Fibroblast of lung (primary cell): ENCODE measurements at regions not wholly inside any gene's neighbourhood (a gene's known extent, or its start where the extent isn't known, plus 50 kb on each side); places are given as distances from the start of the nearest gene placed in this dataset.

ENCODE experiments used
- DNase-seq, 2 donors: peaks; one replicate each; pipeline versions ENCODE4 v3.0.0 to v3.0.0-alpha.2; 2010; ENCODE audit warnings: low read depth in 2 of 2
- H2AFZ ChIP-seq: 2 replicates; pipeline ENCODE4 v1.5.1; 2012; ENCODE audit warnings: low read length, control low read depth, inconsistent platforms
- H3K27ac ChIP-seq: 2 replicates; pipeline ENCODE4 v1.5.1; 2011; ENCODE audit warnings: low read length, control low read depth; ENCODE audit not compliant: insufficient read depth
- H3K27me3 ChIP-seq: 2 replicates; pipeline ENCODE4 v1.5.1; 2011; ENCODE audit warnings: mild to moderate bottlenecking, low read length; ENCODE audit not compliant: control insufficient read depth, insufficient read depth
- H3K36me3 ChIP-seq: 2 replicates; pipeline ENCODE4 v1.5.1; 2011; ENCODE audit warnings: low read length; ENCODE audit not compliant: control insufficient read depth, insufficient read depth
- H3K4me1 ChIP-seq: 2 replicates; pipeline ENCODE4 v1.5.1; 2011; ENCODE audit warnings: low read length; ENCODE audit not compliant: control insufficient read depth, insufficient read depth; ENCODE audit errors: extremely low read depth
- H3K4me2 ChIP-seq: 2 replicates; pipeline ENCODE4 v1.5.1; 2011; ENCODE audit warnings: low read length, control low read depth; ENCODE audit not compliant: insufficient read depth; ENCODE audit errors: extremely low read depth
- H3K4me3 ChIP-seq, 4 experiments: fragments of 200-600 bp in 1 of 4; sonication (generic) in 1 of 4; replicated peaks in 1 of 4; 2 replicates each; pipeline ENCODE4 v1.5.1; 2011 to 2016; ENCODE audit warnings: low read length in 4 of 4, low read depth in 3 of 4, mild to moderate bottlenecking in 3 of 4, control low read depth in 2 of 4, inconsistent platforms in 1 of 4, mixed read lengths in 1 of 4; ENCODE audit not compliant: insufficient read depth in 1 of 4; ENCODE audit errors: control extremely low read depth in 1 of 4
- H3K79me2 ChIP-seq: 2 replicates; pipeline ENCODE4 v1.5.1; 2012; ENCODE audit warnings: mild to moderate bottlenecking, low read length, inconsistent platforms; ENCODE audit not compliant: control insufficient read depth, insufficient read depth
- H3K9ac ChIP-seq: 2 replicates; pipeline ENCODE4 v1.5.1; 2011; ENCODE audit warnings: mild to moderate bottlenecking, low read length, control low read depth; ENCODE audit not compliant: insufficient read depth
- H3K9me3 ChIP-seq: 2 replicates; pipeline ENCODE4 v1.5.1; 2012; ENCODE audit warnings: low read depth, low read length; ENCODE audit not compliant: control insufficient read depth, insufficient read depth
- H4K20me1 ChIP-seq: 2 replicates; pipeline ENCODE4 v1.5.1; 2011; ENCODE audit warnings: low read length; ENCODE audit not compliant: control insufficient read depth, insufficient read depth; ENCODE audit errors: extremely low read depth
- CTCF ChIP-seq, 2 donors: IDR thresholded peaks in 1 of 2; conservative IDR thresholded peaks in 1 of 2; 1 replicate in 1 of 2; 2 replicates in 1 of 2; pipeline ENCODE4 v1.5.1; 2011 to 2012; ENCODE audit warnings: low read length in 2 of 2, control low read depth in 1 of 2, inconsistent platforms in 1 of 2, low read depth in 1 of 2, mild to moderate bottlenecking in 1 of 2
- EZH2 ChIP-seq: IDR thresholded peaks from 2 replicates; pipeline ENCODE4 v1.5.1; 2012; ENCODE audit warnings: low read length, control low read depth, mild to moderate bottlenecking; ENCODE audit errors: missing control alignments

- no peak overlapping the region for H3K27ac ChIP-seq
- TF ChIP-seq CTCF (conservative IDR thresholded peaks at IDR 0.05 in 1 of 2, IDR thresholded peaks at IDR 0.05 in 1 of 2; ENCODE audit: low read depth in 1 of 2, low read length in 2 of 2) (no peak), EZH2 (no peak)
- no peaks in the 10 kb centered on the region for H3K9me3 ChIP-seq
- no peak overlapping the region for H3K4me2 ChIP-seq
- H3K4me1 ChIP-seq: no peaks in the 10 kb centered on the region
- DNase-seq: peak in 1 of 2 donors; percentile 84
- H3K4me3 ChIP-seq: no peak overlapping the region
- H3K27me3 ChIP-seq: no peaks in the 10 kb centered on the region
- H4K20me1 ChIP-seq: no peaks in the 10 kb centered on the region
- H2AFZ ChIP-seq: no peak overlapping the region
- no peak overlapping the region for H3K9ac ChIP-seq
- H3K79me2 ChIP-seq: no peaks in the 10 kb centered on the region
- no peaks in the 10 kb centered on the region for H3K36me3 ChIP-seq
Observed at GRCh38 chr17:14871921-14872320, 393.2 kb downstream of the PMP22 start.

GRCh38 chr17:14866266-14866665 is 398.9 kb downstream of the PMP22 start:
- no peak overlapping the region for H2AFZ ChIP-seq
- no peaks in the 10 kb centered on the region for H3K9me3 ChIP-seq
- no peaks in the 10 kb centered on the region for H3K27me3 ChIP-seq
- H3K4me1 ChIP-seq: no peaks in the 10 kb centered on the region
- H4K20me1 ChIP-seq: no peaks in the 10 kb centered on the region
- H3K9ac ChIP-seq: no peak overlapping the region
- no peaks in the 10 kb centered on the region for H3K79me2 ChIP-seq
- no peak for TF ChIP-seq EZH2
- no peak for TF ChIP-seq CTCF (conservative IDR thresholded peaks at IDR 0.05 in 1 of 2, IDR thresholded peaks at IDR 0.05 in 1 of 2; ENCODE audit: low read depth in 1 of 2, low read length in 2 of 2)
- no peak overlapping the region for H3K27ac ChIP-seq
- no peak overlapping the region for H3K4me3 ChIP-seq
- no peak overlapping the region for H3K4me2 ChIP-seq
- peak in 1 of 2 donors; percentile 23 for DNase-seq
- H3K36me3 ChIP-seq: no peaks in the 10 kb centered on the region

- no peaks in the 10 kb centered on the region for H3K27me3 ChIP-seq
- H3K4me3 ChIP-seq: no peak overlapping the region
- H4K20me1 ChIP-seq: no peaks in the 10 kb centered on the region
- no peaks in the 10 kb centered on the region for H3K79me2 ChIP-seq
- no peaks in the 10 kb centered on the region for H3K36me3 ChIP-seq
- H3K27ac ChIP-seq: no peak overlapping the region
- H3K9ac ChIP-seq: no peak overlapping the region
- H3K4me1 ChIP-seq: no peaks in the 10 kb centered on the region
- H3K4me2 ChIP-seq: no peak overlapping the region
- TF ChIP-seq EZH2 (no peak), CTCF (conservative IDR thresholded peaks at IDR 0.05 in 1 of 2, IDR thresholded peaks at IDR 0.05 in 1 of 2; ENCODE audit: low read depth in 1 of 2, low read length in 2 of 2) (no peak)
- no peak for DNase-seq
- H3K9me3 ChIP-seq: no peaks in the 10 kb centered on the region
- no peak overlapping the region for H2AFZ ChIP-seq
Observed at GRCh38 chr17:14864127-14864526, 401.0 kb downstream of the PMP22 start.
